ENCODE measurements at regions not wholly inside any gene's neighbourhood (a gene's known extent, or its start where the extent isn't known, plus 50 kb on each side); places are given as distances from the start of the nearest gene placed in this dataset.

DNA sequence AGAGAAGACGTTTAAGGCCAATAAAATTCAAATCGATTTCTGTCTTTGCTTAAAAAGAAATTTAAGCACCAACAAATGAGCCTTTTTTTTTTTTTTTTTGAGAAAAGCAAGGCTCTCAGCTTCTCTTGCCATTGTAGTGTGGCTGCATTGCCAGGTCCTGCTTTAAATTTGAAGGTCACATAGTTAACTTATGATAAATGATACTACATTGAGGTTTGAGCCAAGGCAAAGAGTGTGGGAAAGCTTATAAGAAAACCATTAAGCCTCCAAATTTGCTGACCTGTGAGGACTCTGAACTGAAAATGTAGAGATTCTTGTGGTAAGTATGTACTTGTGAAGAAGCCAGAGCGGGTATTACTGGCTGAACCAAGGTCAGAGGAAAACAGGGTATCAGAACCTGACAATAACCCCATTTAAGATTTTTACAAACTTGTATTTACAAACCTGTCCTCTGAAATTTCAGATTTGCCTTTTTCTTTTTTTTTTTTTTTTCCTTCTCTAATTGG lies 519.7 kb upstream of the RGMA start (continued):
- TF ChIP-seq, protein P1, sequence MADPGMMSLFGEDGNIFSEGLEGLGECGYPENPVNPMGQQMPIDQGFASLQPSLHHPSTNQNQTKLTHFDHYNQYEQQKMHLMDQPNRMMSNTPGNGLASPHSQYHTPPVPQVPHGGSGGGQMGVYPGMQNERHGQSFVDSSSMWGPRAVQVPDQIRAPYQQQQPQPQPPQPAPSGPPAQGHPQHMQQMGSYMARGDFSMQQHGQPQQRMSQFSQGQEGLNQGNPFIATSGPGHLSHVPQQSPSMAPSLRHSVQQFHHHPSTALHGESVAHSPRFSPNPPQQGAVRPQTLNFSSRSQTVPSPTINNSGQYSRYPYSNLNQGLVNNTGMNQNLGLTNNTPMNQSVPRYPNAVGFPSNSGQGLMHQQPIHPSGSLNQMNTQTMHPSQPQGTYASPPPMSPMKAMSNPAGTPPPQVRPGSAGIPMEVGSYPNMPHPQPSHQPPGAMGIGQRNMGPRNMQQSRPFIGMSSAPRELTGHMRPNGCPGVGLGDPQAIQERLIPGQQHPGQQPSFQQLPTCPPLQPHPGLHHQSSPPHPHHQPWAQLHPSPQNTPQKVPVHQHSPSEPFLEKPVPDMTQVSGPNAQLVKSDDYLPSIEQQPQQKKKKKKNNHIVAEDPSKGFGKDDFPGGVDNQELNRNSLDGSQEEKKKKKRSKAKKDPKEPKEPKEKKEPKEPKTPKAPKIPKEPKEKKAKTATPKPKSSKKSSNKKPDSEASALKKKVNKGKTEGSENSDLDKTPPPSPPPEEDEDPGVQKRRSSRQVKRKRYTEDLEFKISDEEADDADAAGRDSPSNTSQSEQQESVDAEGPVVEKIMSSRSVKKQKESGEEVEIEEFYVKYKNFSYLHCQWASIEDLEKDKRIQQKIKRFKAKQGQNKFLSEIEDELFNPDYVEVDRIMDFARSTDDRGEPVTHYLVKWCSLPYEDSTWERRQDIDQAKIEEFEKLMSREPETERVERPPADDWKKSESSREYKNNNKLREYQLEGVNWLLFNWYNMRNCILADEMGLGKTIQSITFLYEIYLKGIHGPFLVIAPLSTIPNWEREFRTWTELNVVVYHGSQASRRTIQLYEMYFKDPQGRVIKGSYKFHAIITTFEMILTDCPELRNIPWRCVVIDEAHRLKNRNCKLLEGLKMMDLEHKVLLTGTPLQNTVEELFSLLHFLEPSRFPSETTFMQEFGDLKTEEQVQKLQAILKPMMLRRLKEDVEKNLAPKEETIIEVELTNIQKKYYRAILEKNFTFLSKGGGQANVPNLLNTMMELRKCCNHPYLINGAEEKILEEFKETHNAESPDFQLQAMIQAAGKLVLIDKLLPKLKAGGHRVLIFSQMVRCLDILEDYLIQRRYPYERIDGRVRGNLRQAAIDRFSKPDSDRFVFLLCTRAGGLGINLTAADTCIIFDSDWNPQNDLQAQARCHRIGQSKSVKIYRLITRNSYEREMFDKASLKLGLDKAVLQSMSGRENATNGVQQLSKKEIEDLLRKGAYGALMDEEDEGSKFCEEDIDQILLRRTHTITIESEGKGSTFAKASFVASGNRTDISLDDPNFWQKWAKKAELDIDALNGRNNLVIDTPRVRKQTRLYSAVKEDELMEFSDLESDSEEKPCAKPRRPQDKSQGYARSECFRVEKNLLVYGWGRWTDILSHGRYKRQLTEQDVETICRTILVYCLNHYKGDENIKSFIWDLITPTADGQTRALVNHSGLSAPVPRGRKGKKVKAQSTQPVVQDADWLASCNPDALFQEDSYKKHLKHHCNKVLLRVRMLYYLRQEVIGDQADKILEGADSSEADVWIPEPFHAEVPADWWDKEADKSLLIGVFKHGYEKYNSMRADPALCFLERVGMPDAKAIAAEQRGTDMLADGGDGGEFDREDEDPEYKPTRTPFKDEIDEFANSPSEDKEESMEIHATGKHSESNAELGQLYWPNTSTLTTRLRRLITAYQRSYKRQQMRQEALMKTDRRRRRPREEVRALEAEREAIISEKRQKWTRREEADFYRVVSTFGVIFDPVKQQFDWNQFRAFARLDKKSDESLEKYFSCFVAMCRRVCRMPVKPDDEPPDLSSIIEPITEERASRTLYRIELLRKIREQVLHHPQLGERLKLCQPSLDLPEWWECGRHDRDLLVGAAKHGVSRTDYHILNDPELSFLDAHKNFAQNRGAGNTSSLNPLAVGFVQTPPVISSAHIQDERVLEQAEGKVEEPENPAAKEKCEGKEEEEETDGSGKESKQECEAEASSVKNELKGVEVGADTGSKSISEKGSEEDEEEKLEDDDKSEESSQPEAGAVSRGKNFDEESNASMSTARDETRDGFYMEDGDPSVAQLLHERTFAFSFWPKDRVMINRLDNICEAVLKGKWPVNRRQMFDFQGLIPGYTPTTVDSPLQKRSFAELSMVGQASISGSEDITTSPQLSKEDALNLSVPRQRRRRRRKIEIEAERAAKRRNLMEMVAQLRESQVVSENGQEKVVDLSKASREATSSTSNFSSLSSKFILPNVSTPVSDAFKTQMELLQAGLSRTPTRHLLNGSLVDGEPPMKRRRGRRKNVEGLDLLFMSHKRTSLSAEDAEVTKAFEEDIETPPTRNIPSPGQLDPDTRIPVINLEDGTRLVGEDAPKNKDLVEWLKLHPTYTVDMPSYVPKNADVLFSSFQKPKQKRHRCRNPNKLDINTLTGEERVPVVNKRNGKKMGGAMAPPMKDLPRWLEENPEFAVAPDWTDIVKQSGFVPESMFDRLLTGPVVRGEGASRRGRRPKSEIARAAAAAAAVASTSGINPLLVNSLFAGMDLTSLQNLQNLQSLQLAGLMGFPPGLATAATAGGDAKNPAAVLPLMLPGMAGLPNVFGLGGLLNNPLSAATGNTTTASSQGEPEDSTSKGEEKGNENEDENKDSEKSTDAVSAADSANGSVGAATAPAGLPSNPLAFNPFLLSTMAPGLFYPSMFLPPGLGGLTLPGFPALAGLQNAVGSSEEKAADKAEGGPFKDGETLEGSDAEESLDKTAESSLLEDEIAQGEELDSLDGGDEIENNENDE (IDR thresholded peaks at IDR 0.05; ENCODE audit: insufficient replicate concordance, low read length), result no peak
- TF ChIP-seq, protein P2, sequence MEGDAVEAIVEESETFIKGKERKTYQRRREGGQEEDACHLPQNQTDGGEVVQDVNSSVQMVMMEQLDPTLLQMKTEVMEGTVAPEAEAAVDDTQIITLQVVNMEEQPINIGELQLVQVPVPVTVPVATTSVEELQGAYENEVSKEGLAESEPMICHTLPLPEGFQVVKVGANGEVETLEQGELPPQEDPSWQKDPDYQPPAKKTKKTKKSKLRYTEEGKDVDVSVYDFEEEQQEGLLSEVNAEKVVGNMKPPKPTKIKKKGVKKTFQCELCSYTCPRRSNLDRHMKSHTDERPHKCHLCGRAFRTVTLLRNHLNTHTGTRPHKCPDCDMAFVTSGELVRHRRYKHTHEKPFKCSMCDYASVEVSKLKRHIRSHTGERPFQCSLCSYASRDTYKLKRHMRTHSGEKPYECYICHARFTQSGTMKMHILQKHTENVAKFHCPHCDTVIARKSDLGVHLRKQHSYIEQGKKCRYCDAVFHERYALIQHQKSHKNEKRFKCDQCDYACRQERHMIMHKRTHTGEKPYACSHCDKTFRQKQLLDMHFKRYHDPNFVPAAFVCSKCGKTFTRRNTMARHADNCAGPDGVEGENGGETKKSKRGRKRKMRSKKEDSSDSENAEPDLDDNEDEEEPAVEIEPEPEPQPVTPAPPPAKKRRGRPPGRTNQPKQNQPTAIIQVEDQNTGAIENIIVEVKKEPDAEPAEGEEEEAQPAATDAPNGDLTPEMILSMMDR (IDR thresholded peaks at IDR 0.05; ENCODE audit: control extremely low read depth in 1 of 3, insufficient read depth in 1 of 3, low read depth in 1 of 3, low read length in 3 of 3), result no peak
- TF ChIP-seq SP4 (IDR thresholded peaks at IDR 0.05; ENCODE audit: low read length), result no peak
- TF ChIP-seq JUND (IDR thresholded peaks at IDR 0.05; ENCODE audit: low read length), result no peak
- no peak for TF ChIP-seq SAP30 (IDR thresholded peaks at IDR 0.05; ENCODE audit: insufficient read depth, insufficient replicate concordance, low read length)
- TF ChIP-seq KDM1A (IDR thresholded peaks at IDR 0.05; ENCODE audit: borderline replicate concordance, low read length), result no peak
- TF ChIP-seq CTBP2 (IDR thresholded peaks at IDR 0.05; ENCODE audit: borderline replicate concordance, insufficient read depth, insufficient read length, low read length), result no peak
- no peak for TF ChIP-seq CBX8 (IDR thresholded peaks at IDR 0.05; ENCODE audit: borderline replicate concordance, low read depth, low read length)
- TF ChIP-seq JUN (IDR thresholded peaks at IDR 0.05; ENCODE audit: low read depth, low read length), result no peak

All from H1 (cell line).